Neural progenitor cell (in vitro differentiated cells): ENCODE measurements at regions not wholly inside any gene's neighbourhood (a gene's known extent, or its start where the extent isn't known, plus 50 kb on each side); places are given as distances from the start of the nearest gene placed in this dataset.
"Not testable (repeated sequence)": the region's sequence is repeated elsewhere in the genome, so short reads cannot be mapped to it uniquely, and the experiment has no call there.

Source experiments
- DNase-seq: peaks from one replicate; pipeline ENCODE4 v3.0.0-alpha.2; 2016; ENCODE audit warnings: low spot score
- H2AFZ ChIP-seq: fragments of 200-600 bp; sonication (generic); replicated peaks from 2 replicates; pipeline ENCODE4 v1.6.1; 2016; ENCODE audit warnings: antibody characterized with exemption
- H3F3A ChIP-seq: fragments of 200-600 bp; sonication (generic); 2 replicates; pipeline ENCODE4 v1.6.1; 2016; ENCODE audit warnings: antibody characterized with exemption, low read depth
- H3K27ac ChIP-seq: fragments of 200-600 bp; sonication (generic); 2 replicates; pipeline ENCODE4 v1.5.1; 2016; ENCODE audit warnings: mild to moderate bottlenecking
- H3K27me3 ChIP-seq: fragments of 200-600 bp; sonication (generic); 2 replicates; pipeline ENCODE4 v1.6.1; 2016; ENCODE audit warnings: mild to moderate bottlenecking, moderate library complexity
- H3K36me3 ChIP-seq: fragments of 200-600 bp; sonication (generic); 2 replicates; pipeline ENCODE4 v1.5.1; 2016
- H3K4me1 ChIP-seq: fragments of 200-600 bp; sonication (generic); 2 replicates; pipeline ENCODE4 v1.6.1; 2016; ENCODE audit warnings: mixed run types
- H3K4me2 ChIP-seq: fragments of 200-600 bp; sonication (generic); 2 replicates; pipeline ENCODE4 v1.6.1; 2016
- H3K4me3 ChIP-seq: fragments of 200-600 bp; sonication (generic); 2 replicates; pipeline ENCODE4 v1.5.1; 2016
- H3K79me2 ChIP-seq: fragments of 200-600 bp; sonication (generic); 2 replicates; pipeline ENCODE4 v1.6.1; 2016; ENCODE audit warnings: low read depth
- H3K9ac ChIP-seq: fragments of 200-600 bp; sonication (generic); 2 replicates; pipeline ENCODE4 v1.6.1; 2016
- H3K9me3 ChIP-seq: fragments of 200-600 bp; sonication (generic); 2 replicates; pipeline ENCODE4 v1.5.1; 2016; ENCODE audit warnings: low read depth
- H4K20me1 ChIP-seq: fragments of 200-600 bp; sonication (generic); 2 replicates; pipeline ENCODE4 v1.6.1; 2016; ENCODE audit warnings: low read depth
- H3K27ac Mint-ChIP-seq: 3 replicates; pipeline ENCODE4 v1.8.0; 2021; ENCODE audit warnings: mixed read lengths
- H3K27me3 Mint-ChIP-seq: 2 replicates; pipeline ENCODE4 v1.8.0; 2022; ENCODE audit warnings: low read depth, mild to moderate bottlenecking, inconsistent platforms, moderate library complexity, mixed read lengths; ENCODE audit not compliant: insufficient read depth
- H3K36me3 Mint-ChIP-seq: 3 replicates; pipeline ENCODE4 v1.8.0; 2021; ENCODE audit warnings: mixed read lengths
- H3K4me1 Mint-ChIP-seq: 3 replicates; pipeline ENCODE4 v1.8.0; 2021; ENCODE audit warnings: mixed read lengths
- H3K4me3 Mint-ChIP-seq: 3 replicates; pipeline ENCODE4 v1.8.0; 2021; ENCODE audit warnings: mild to moderate bottlenecking, moderate library complexity, mixed read lengths
- H3K9me3 Mint-ChIP-seq: 3 replicates; pipeline ENCODE4 v1.8.0; 2020; ENCODE audit warnings: mixed read lengths
- CTCF ChIP-seq: fragments of 200-600 bp; sonication (generic); IDR thresholded peaks from 2 replicates; pipeline ENCODE4 v1.5.1; 2017; ENCODE audit warnings: antibody characterized with exemption, mild to moderate bottlenecking
- EZH2 ChIP-seq: fragments of 200-600 bp; sonication (generic); IDR thresholded peaks from 2 replicates; pipeline ENCODE4 v1.6.1; 2017; ENCODE audit warnings: antibody characterized with exemption, mild to moderate bottlenecking, moderate library complexity
- EZH2phosphoT487 ChIP-seq: fragments of 200-600 bp; sonication (generic); IDR thresholded peaks from 2 replicates; pipeline ENCODE4 v1.6.1; 2017; ENCODE audit warnings: antibody characterized with exemption

GRCh38 chr7:138188290-138188858, 112.1 kb downstream of the AKR1D1 start:
- H3K79me2 ChIP-seq, result no peaks in the 10 kb centered on the region
- H3K9ac ChIP-seq, result no peak overlapping the region
- H3K27ac ChIP-seq, result peak overlapping the region; percentile 91
- Mint-ChIP-seq H3K4me1 (peaks cover 37% of the 10 kb centered on the region), H3K27ac (peak overlapping the region; percentile 23), H3K36me3 (peaks cover 33% of the 10 kb centered on the region), H3K27me3 (peaks cover 13% of the 10 kb centered on the region), H3K4me3 (no peak overlapping the region), H3K9me3 (peaks cover 51% of the 10 kb centered on the region)
- no peaks in the 10 kb centered on the region for H3K27me3 ChIP-seq
- H3K36me3 ChIP-seq, result no peaks in the 10 kb centered on the region
- H3K9me3 ChIP-seq, result no peaks in the 10 kb centered on the region
- H4K20me1 ChIP-seq, result no peaks in the 10 kb centered on the region
- TF ChIP-seq EZH2phosphoT487, result no peak
- no peak for TF ChIP-seq CTCF
- TF ChIP-seq EZH2, result no peak
- no peak overlapping the region for H2AFZ ChIP-seq
- no peak for DNase-seq
- peaks cover 24% of the 10 kb centered on the region for H3K4me1 ChIP-seq
- no peak overlapping the region for H3K4me2 ChIP-seq
- H3F3A ChIP-seq, result peaks cover 43% of the 10 kb centered on the region
- no peak overlapping the region for H3K4me3 ChIP-seq

GRCh38 chr7:138194567-138194966, 118.3 kb downstream of the AKR1D1 start:
- Histone ChIP-seq H4K20me1 (no peaks in the 10 kb centered on the region), H3K27me3 (no peaks in the 10 kb centered on the region), H2AFZ (no peak overlapping the region), H3K79me2 (no peaks in the 10 kb centered on the region), H3K9ac (no peak overlapping the region), H3K27ac (no peak overlapping the region), H3K4me2 (no peak overlapping the region), H3K36me3 (no peaks in the 10 kb centered on the region), H3K4me3 (no peak overlapping the region), H3K9me3 (no peaks in the 10 kb centered on the region), H3F3A (peaks cover 11% of the 10 kb centered on the region), H3K4me1 (peaks cover 5% of the 10 kb centered on the region)
- Mint-ChIP-seq H3K27me3 (peaks cover 10% of the 10 kb centered on the region), H3K9me3 (peaks cover 31% of the 10 kb centered on the region), H3K27ac (no peak overlapping the region), H3K4me1 (peaks cover 19% of the 10 kb centered on the region), H3K4me3 (no peak overlapping the region), H3K36me3 (peaks cover 24% of the 10 kb centered on the region)
- DNase-seq, result no peak
- TF ChIP-seq EZH2phosphoT487 (no peak), EZH2 (no peak), CTCF (no peak)

- TF ChIP-seq EZH2, result no peak
- TF ChIP-seq EZH2phosphoT487, result no peak
- no peak for TF ChIP-seq CTCF
- H3K4me3 Mint-ChIP-seq, result no peak overlapping the region
Measured at GRCh38 chr7:138195151-138195571, 118.9 kb downstream of the AKR1D1 start.

GRCh38 chr7:138196503-138196946, 120.3 kb downstream of the AKR1D1 start:
- Mint-ChIP-seq H3K27ac (peak overlapping the region; percentile 69), H3K36me3 (peaks cover 22% of the 10 kb centered on the region), H3K9me3 (peaks cover 27% of the 10 kb centered on the region), H3K4me1 (peaks cover 16% of the 10 kb centered on the region)
- H3K27me3 Mint-ChIP-seq, H3K9me3 ChIP-seq, H4K20me1 ChIP-seq, H3K4me2 ChIP-seq, H2AFZ ChIP-seq, H3K4me1 ChIP-seq, H3K9ac ChIP-seq, H3K36me3 ChIP-seq, H3K27ac ChIP-seq, H3K27me3 ChIP-seq, H3F3A ChIP-seq, H3K79me2 ChIP-seq, H3K4me3 ChIP-seq, DNase-seq, H3K4me3 Mint-ChIP-seq: not testable (repeated sequence)

More at GRCh38 chr7:138195151-138195571, 118.9 kb downstream of the AKR1D1 start:
- H3K27ac ChIP-seq, result no peak overlapping the region
- peak overlapping the region; percentile 35 for H2AFZ ChIP-seq
- no peak overlapping the region for H3K9ac ChIP-seq
- H3F3A ChIP-seq, result peaks cover 7% of the 10 kb centered on the region
- Mint-ChIP-seq H3K4me1 (peaks cover 19% of the 10 kb centered on the region), H3K9me3 (peaks cover 27% of the 10 kb centered on the region), H3K36me3 (peaks cover 24% of the 10 kb centered on the region), H3K27me3 (peaks cover 10% of the 10 kb centered on the region), H3K27ac (peak overlapping the region; percentile 11)
- no peak overlapping the region for H3K4me3 ChIP-seq
- no peak for DNase-seq
- H3K9me3 ChIP-seq, result no peaks in the 10 kb centered on the region
- H3K79me2 ChIP-seq, result no peaks in the 10 kb centered on the region
- no peaks in the 10 kb centered on the region for H3K36me3 ChIP-seq
- no peaks in the 10 kb centered on the region for H3K27me3 ChIP-seq
- no peaks in the 10 kb centered on the region for H4K20me1 ChIP-seq
- peaks cover 5% of the 10 kb centered on the region for H3K4me1 ChIP-seq
- no peak overlapping the region for H3K4me2 ChIP-seq
